Central memory CD8-positive, alpha-beta T cell (primary cell): ENCODE measurements at regions not wholly inside any gene's neighbourhood (a gene's known extent, or its start where the extent isn't known, plus 50 kb on each side); places are given as distances from the start of the nearest gene placed in this dataset.
"Not testable (repeated sequence)": the region's sequence is repeated elsewhere in the genome, so short reads cannot be mapped to it uniquely, and the experiment has no call there.

Source experiments
- ATAC-seq: fragments of 150-1000 bp; cut with Tn5 transposase; replicated peaks from 2 replicates; pipeline ENCODE4 v1.10.0; 2022; ENCODE audit warnings: mild to moderate bottlenecking, moderate FRiP score, moderate number of reproducible peaks; ENCODE audit not compliant: poor library complexity, severe bottlenecking; ENCODE audit errors: extremely low read depth
- DNase-seq, 2 donors: peaks; one replicate each; pipeline ENCODE4 v3.0.0; 2021; ENCODE audit warnings: low spot score in 2 of 2
- H3K27ac Mint-ChIP-seq: one replicate; pipeline ENCODE4 v1.8.0; 2022; ENCODE audit warnings: low read depth, mild to moderate bottlenecking, moderate library complexity, mixed read lengths
- H3K27me3 Mint-ChIP-seq: one replicate; pipeline ENCODE4 v1.8.0; 2022; ENCODE audit warnings: mixed read lengths
- H3K36me3 Mint-ChIP-seq: one replicate; pipeline ENCODE4 v1.8.0; 2022; ENCODE audit warnings: mild to moderate bottlenecking, moderate library complexity, mixed read lengths; ENCODE audit not compliant: insufficient read depth
- H3K4me1 Mint-ChIP-seq: one replicate; pipeline ENCODE4 v1.8.0; 2022; ENCODE audit warnings: mixed read lengths
- H3K4me3 Mint-ChIP-seq: one replicate; pipeline ENCODE4 v1.8.0; 2022; ENCODE audit warnings: mild to moderate bottlenecking, moderate library complexity, mixed read lengths
- H3K9me3 Mint-ChIP-seq: one replicate; pipeline ENCODE4 v1.8.0; 2022; ENCODE audit warnings: mixed read lengths

GRCh38 chr15:67924359-67924974 is 84.6 kb upstream of the RNU6-1 start:
- H3K36me3 Mint-ChIP-seq = no peaks in the 10 kb centered on the region
- no peak overlapping the region for H3K4me3 Mint-ChIP-seq
- no peak for ATAC-seq
- H3K9me3 Mint-ChIP-seq = peaks cover 5% of the 10 kb centered on the region
- H3K4me1 Mint-ChIP-seq = no peaks in the 10 kb centered on the region
- no peak for DNase-seq
- no peaks in the 10 kb centered on the region for H3K27me3 Mint-ChIP-seq
- no peak overlapping the region for H3K27ac Mint-ChIP-seq

GRCh38 chr15:67925182-67925581 is 85.3 kb upstream of the RNU6-1 start:
- DNase-seq (no peak), ATAC-seq (no peak)
- no peak overlapping the region for H3K27ac Mint-ChIP-seq
- H3K4me3 Mint-ChIP-seq = no peak overlapping the region
- no peaks in the 10 kb centered on the region for H3K36me3 Mint-ChIP-seq
- no peaks in the 10 kb centered on the region for H3K27me3 Mint-ChIP-seq
- H3K9me3 Mint-ChIP-seq = peaks cover 5% of the 10 kb centered on the region
- no peaks in the 10 kb centered on the region for H3K4me1 Mint-ChIP-seq

- Mint-ChIP-seq H3K4me1 (no peaks in the 10 kb centered on the region), H3K36me3 (no peaks in the 10 kb centered on the region), H3K9me3 (peaks cover 5% of the 10 kb centered on the region), H3K27ac (no peak overlapping the region), H3K4me3 (no peak overlapping the region), H3K27me3 (no peaks in the 10 kb centered on the region)
- DNase-seq (no peak), ATAC-seq (no peak)
These were observed 87.8 kb upstream of the RNU6-1 start for GRCh38 chr15:67927501-67928168.

GRCh38 chr15:67928666-67929065 is 88.8 kb upstream of the RNU6-1 start:
- Mint-ChIP-seq H3K4me3 (no peak overlapping the region), H3K27ac (no peak overlapping the region), H3K27me3 (peaks cover 1% of the 10 kb centered on the region), H3K9me3 (peaks cover 5% of the 10 kb centered on the region), H3K36me3 (no peaks in the 10 kb centered on the region), H3K4me1 (no peaks in the 10 kb centered on the region)
- ATAC-seq (no peak), DNase-seq (no peak)

- Mint-ChIP-seq H3K4me1 (no peaks in the 10 kb centered on the region), H3K4me3 (no peak overlapping the region), H3K36me3 (no peaks in the 10 kb centered on the region), H3K27ac (no peak overlapping the region), H3K9me3 (no peaks in the 10 kb centered on the region), H3K27me3 (peaks cover 10% of the 10 kb centered on the region)
- no peak for ATAC-seq
- DNase-seq = no peak
These were observed 90.9 kb upstream of the RNU6-1 start for GRCh38 chr15:67930720-67931119.

- no peak for ATAC-seq
- Mint-ChIP-seq H3K27me3 (peaks cover 10% of the 10 kb centered on the region), H3K27ac (no peak overlapping the region), H3K9me3 (no peaks in the 10 kb centered on the region), H3K36me3 (no peaks in the 10 kb centered on the region), H3K4me1 (no peaks in the 10 kb centered on the region), H3K4me3 (no peak overlapping the region)
- DNase-seq = no peak
These were observed 92.0 kb upstream of the RNU6-1 start for GRCh38 chr15:67931861-67932260.

- H3K4me1 Mint-ChIP-seq, DNase-seq, H3K9me3 Mint-ChIP-seq, H3K27ac Mint-ChIP-seq, H3K27me3 Mint-ChIP-seq, H3K36me3 Mint-ChIP-seq, ATAC-seq, H3K4me3 Mint-ChIP-seq: not testable (repeated sequence)
These were observed 94.3 kb upstream of the RNU6-1 start for GRCh38 chr15:67934126-67934525.

GRCh38 chr15:67935244-67935643 is 95.4 kb upstream of the RNU6-1 start:
- ATAC-seq = no peak
- H3K4me3 Mint-ChIP-seq = no peak overlapping the region

GRCh38 chr15:67936258-67936657 is 96.4 kb upstream of the RNU6-1 start:
- ATAC-seq (no peak), DNase-seq (no peak)
- no peaks in the 10 kb centered on the region for H3K4me1 Mint-ChIP-seq
- H3K27ac Mint-ChIP-seq = no peak overlapping the region
- H3K27me3 Mint-ChIP-seq = peaks cover 10% of the 10 kb centered on the region
- H3K4me3 Mint-ChIP-seq = no peak overlapping the region
- H3K36me3 Mint-ChIP-seq = no peaks in the 10 kb centered on the region
- H3K9me3 Mint-ChIP-seq = no peaks in the 10 kb centered on the region

More at GRCh38 chr15:67935244-67935643, 95.4 kb upstream of the RNU6-1 start:
- no peaks in the 10 kb centered on the region for H3K36me3 Mint-ChIP-seq
- DNase-seq = no peak
- peaks cover 10% of the 10 kb centered on the region for H3K27me3 Mint-ChIP-seq
- H3K9me3 Mint-ChIP-seq = no peaks in the 10 kb centered on the region
- no peak overlapping the region for H3K27ac Mint-ChIP-seq
- H3K4me1 Mint-ChIP-seq = no peaks in the 10 kb centered on the region

- Mint-ChIP-seq H3K9me3 (no peaks in the 10 kb centered on the region), H3K4me1 (no peaks in the 10 kb centered on the region), H3K27ac (no peak overlapping the region), H3K27me3 (peaks cover 10% of the 10 kb centered on the region), H3K36me3 (no peaks in the 10 kb centered on the region), H3K4me3 (no peak overlapping the region)
- DNase-seq = no peak
- no peak for ATAC-seq
These were observed 97.4 kb upstream of the RNU6-1 start for GRCh38 chr15:67937153-67937761.

- not testable (repeated sequence) for H3K4me1 Mint-ChIP-seq, DNase-seq, ATAC-seq
These were observed 99.3 kb upstream of the RNU6-1 start for GRCh38 chr15:67939179-67939578.

GRCh38 chr15:67939588-67940323 is 99.9 kb upstream of the RNU6-1 start:
- H3K9me3 Mint-ChIP-seq, DNase-seq, H3K27ac Mint-ChIP-seq, H3K36me3 Mint-ChIP-seq, H3K27me3 Mint-ChIP-seq, ATAC-seq, H3K4me1 Mint-ChIP-seq, H3K4me3 Mint-ChIP-seq: not testable (repeated sequence)

More at GRCh38 chr15:67939179-67939578, 99.3 kb upstream of the RNU6-1 start:
- H3K4me3 Mint-ChIP-seq, H3K9me3 Mint-ChIP-seq, H3K36me3 Mint-ChIP-seq, H3K27me3 Mint-ChIP-seq, H3K27ac Mint-ChIP-seq: not testable (repeated sequence)
